GM12872 (cell line): ENCODE measurements at regions not wholly inside any gene's neighbourhood (a gene's known extent, or its start where the extent isn't known, plus 50 kb on each side); places are given as distances from the start of the nearest gene placed in this dataset.

Experiments used
- TF ChIP-seq, protein P1 (sequence below): IDR thresholded peaks from 3 replicates; pipeline ENCODE4 v1.5.1; 2011; ENCODE audit warnings: low read depth, mild to moderate bottlenecking, low read length, moderate library complexity; ENCODE audit not compliant: insufficient read depth

DNA sequence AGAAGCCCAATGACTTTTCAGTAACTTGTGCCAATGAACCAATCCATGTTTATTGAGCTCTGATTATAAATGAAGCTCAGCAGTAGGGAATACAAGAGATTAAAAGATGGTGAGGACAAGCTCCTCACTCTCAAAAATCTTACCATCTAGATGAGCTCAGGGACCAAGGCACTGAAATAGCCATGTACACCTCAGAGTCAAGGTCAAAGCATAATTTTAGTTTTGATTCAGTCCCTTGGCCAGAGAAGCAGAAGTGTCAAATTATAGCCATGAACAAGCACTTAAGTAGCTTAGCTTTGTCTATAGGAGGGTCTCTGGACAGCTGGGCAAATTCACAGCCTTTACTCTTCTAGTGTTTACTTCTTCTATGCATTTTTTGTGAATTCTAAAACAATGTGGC, 131.0 kb upstream of the DTNBP1 start:
- TF ChIP-seq, protein P1, sequence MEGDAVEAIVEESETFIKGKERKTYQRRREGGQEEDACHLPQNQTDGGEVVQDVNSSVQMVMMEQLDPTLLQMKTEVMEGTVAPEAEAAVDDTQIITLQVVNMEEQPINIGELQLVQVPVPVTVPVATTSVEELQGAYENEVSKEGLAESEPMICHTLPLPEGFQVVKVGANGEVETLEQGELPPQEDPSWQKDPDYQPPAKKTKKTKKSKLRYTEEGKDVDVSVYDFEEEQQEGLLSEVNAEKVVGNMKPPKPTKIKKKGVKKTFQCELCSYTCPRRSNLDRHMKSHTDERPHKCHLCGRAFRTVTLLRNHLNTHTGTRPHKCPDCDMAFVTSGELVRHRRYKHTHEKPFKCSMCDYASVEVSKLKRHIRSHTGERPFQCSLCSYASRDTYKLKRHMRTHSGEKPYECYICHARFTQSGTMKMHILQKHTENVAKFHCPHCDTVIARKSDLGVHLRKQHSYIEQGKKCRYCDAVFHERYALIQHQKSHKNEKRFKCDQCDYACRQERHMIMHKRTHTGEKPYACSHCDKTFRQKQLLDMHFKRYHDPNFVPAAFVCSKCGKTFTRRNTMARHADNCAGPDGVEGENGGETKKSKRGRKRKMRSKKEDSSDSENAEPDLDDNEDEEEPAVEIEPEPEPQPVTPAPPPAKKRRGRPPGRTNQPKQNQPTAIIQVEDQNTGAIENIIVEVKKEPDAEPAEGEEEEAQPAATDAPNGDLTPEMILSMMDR, result no peak

DNA sequence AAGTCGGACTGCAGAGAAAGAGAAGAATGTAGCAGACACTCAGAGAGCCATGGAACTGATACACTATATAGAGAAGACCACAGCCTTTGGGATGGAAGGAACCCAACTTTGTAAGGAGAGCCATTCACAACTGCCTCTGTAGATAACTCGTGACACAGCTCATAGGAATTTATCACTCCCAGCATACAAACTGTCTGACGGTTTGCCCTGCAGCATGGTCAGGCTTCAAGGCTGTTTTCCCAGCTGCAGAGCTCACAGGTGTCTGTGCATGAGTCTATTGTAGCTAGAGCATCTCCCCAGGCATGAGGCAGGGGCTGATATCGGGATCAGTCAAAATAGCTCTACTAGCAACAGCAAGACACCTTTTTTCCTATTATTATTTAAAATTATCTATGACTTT, 130.5 kb upstream of the DTNBP1 start:
- TF ChIP-seq, protein P1, result no peak

DNA sequence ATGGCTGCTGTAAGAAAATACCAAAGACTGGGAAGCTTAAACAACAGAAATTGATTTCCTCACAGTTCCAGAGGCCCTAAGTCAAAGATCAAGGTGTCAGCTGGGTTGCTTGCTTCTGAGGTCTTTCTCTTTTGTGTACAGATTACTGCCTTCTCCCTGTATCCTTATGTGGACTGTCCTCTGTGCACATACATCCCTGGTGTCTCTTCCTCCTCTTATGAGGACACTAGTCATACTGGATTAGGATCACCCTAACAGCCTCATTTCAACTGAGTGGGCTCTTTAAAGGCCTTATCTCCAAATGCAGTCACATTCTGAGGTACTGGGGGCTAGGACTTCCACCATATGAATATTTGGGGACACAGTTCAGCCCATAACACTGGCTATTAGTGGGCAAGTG, 130.0 kb upstream of the DTNBP1 start:
- TF ChIP-seq, protein P1, result no peak

GRCh38 chr6:15791448-15792181, 128.8 kb upstream of the DTNBP1 start:
- TF ChIP-seq, protein P1, result no peak

GRCh38 chr6:15790116-15790515, 127.3 kb upstream of the DTNBP1 start:
- TF ChIP-seq, protein P1, result no peak

DNA sequence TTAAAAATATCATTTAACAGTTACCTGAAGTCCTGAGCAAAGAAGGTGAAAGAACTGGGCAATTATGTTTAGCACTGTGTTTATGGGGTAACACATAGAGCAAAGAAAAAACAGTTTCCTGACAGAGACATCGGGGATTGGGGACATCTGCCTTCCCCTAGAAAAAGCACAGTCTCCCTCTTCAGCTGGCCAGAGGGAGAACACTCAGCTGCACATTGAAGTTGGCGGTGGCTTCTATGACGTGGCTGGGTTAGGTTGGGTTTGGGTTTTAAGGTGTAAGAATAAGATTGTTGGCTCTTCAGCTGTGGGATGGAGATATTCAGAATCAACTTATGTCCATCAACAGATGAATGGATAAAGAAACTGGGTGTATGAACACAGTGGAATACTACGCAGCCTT, 124.0 kb upstream of the DTNBP1 start:
- TF ChIP-seq, protein P1, result no peak

DNA sequence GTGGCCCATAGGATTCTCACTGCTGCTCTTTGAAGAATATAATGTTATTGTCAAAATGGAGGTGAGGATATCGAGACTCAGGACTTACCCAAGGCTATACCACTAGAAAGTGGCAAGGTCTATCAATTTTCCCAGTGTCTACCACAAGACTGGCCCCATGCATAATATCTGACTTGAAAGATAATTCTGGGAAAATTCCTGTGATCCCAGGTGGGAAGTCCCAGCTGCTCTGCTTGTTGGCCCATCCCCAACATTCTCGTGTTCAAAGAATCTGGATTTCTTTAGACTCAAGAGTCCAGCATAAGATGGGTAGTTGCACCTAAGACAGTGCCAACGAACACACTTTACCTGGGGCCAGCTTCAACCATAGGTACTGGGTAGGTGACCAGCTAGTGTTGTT, 120.7 kb upstream of the DTNBP1 start:
- TF ChIP-seq, protein P1, result no peak
